IMR-90 (cell line): ENCODE measurements at regions not wholly inside any gene's neighbourhood (a gene's known extent, or its start where the extent isn't known, plus 50 kb on each side); places are given as distances from the start of the nearest gene placed in this dataset.

Experiments used
- ATAC-seq: fragments of 200-7000 bp; cut with Tn5 transposase; 2 replicates; pipeline ENCODE4 v1.9.1; 2020; ENCODE audit warnings: low read depth, mild to moderate bottlenecking, moderate library complexity
- BruUV-seq: library from RNA; stranded (reverse); fragments of 400-500 nt; replicated peaks from 2 replicates; lab custom pipeline; 2021; lab: Mats Ljungman, UMichigan
- CTCF ChIA-PET: fragments of 300-600 bp; formaldehyde crosslinking; extraction: SDS; loops from one replicate; lab custom pipeline; 2021; ENCODE audit warnings: antibody characterized with exemption; lab: Yijun Ruan, JAX
- POLR2A ChIA-PET: fragments of 300-600 bp; sonication (Branson Sonifier 250); formaldehyde crosslinking; loops from one replicate; lab custom pipeline; 2022; ENCODE audit warnings: antibody characterized with exemption; ENCODE audit not compliant: unreplicated experiment; lab: Charles Lee
- DNase-seq: peaks from one replicate; pipeline ENCODE4 v3.0.0; 2013
- H2AFZ ChIP-seq: replicated peaks from 2 replicates; pipeline ENCODE3; 2013; ENCODE audit warnings: low read length, mild to moderate bottlenecking; ENCODE audit not compliant: poor library complexity
- H2AK5ac ChIP-seq: 2 replicates; pipeline ENCODE4 v1.6.1; 2013; ENCODE audit warnings: low read depth, low read length, inconsistent platforms
- H2AK9ac ChIP-seq: replicated peaks from 2 replicates; pipeline ENCODE3; 2013; ENCODE audit warnings: mild to moderate bottlenecking, low read depth, low read length, moderate library complexity; ENCODE audit not compliant: poor library complexity
- H2BK120ac ChIP-seq: 2 replicates; pipeline ENCODE4 v1.6.1; 2013; ENCODE audit warnings: low read depth, low read length, inconsistent platforms
- H2BK15ac ChIP-seq: 3 replicates; pipeline ENCODE4 v1.6.1; 2013; ENCODE audit warnings: low read depth, low read length, inconsistent platforms
- H2BK20ac ChIP-seq: 2 replicates; pipeline ENCODE4 v1.6.1; 2013; ENCODE audit warnings: low read depth, mild to moderate bottlenecking, inconsistent platforms, low read length, moderate library complexity
- H2BK5ac ChIP-seq: 2 replicates; pipeline ENCODE4 v1.6.1; 2013; ENCODE audit warnings: mild to moderate bottlenecking, low read depth, low read length, inconsistent platforms; ENCODE audit not compliant: poor library complexity, severe bottlenecking
- H3K14ac ChIP-seq: replicated peaks from 2 replicates; pipeline ENCODE4 v1.6.1; 2013; ENCODE audit warnings: low read depth, low read length, inconsistent platforms
- H3K18ac ChIP-seq: 2 replicates; pipeline ENCODE4 v1.6.1; 2013; ENCODE audit warnings: low read depth, low read length, control low read depth
- H3K23ac ChIP-seq: 2 replicates; pipeline ENCODE4 v1.6.1; 2013; ENCODE audit warnings: low read depth, low read length, inconsistent platforms
- H3K27ac ChIP-seq: 2 replicates; pipeline ENCODE4 v1.5.1; 2013; ENCODE audit warnings: mild to moderate bottlenecking, control low read depth, low read length; ENCODE audit not compliant: insufficient read depth
- H3K27me3 ChIP-seq: 2 replicates; pipeline ENCODE4 v1.6.1; 2013; ENCODE audit warnings: low read length; ENCODE audit not compliant: control insufficient read depth, insufficient read depth
- H3K36me3 ChIP-seq: 2 replicates; pipeline ENCODE4 v1.6.1; 2013; ENCODE audit warnings: low read length, mixed read lengths; ENCODE audit not compliant: control insufficient read depth, insufficient read depth
- H3K4ac ChIP-seq: 2 replicates; pipeline ENCODE4 v1.6.1; 2013; ENCODE audit warnings: low read depth, low read length, inconsistent platforms
- H3K4me1 ChIP-seq: 2 replicates; pipeline ENCODE4 v1.6.1; 2013; ENCODE audit warnings: low read length, mixed read lengths; ENCODE audit not compliant: control insufficient read depth, insufficient read depth
- H3K4me2 ChIP-seq: 2 replicates; pipeline ENCODE4 v1.6.1; 2013; ENCODE audit warnings: low read depth, mild to moderate bottlenecking, control low read depth, low read length, moderate library complexity
- H3K4me3 ChIP-seq: 2 replicates; pipeline ENCODE4 v1.5.1; 2013; ENCODE audit warnings: low read depth, mild to moderate bottlenecking, control low read depth, low read length, moderate library complexity; ENCODE audit not compliant: insufficient read depth
- H3K56ac ChIP-seq: 2 replicates; pipeline ENCODE4 v1.6.1; 2013; ENCODE audit warnings: low read length, inconsistent platforms; ENCODE audit not compliant: insufficient read depth; ENCODE audit errors: extremely low read depth
- H3K79me1 ChIP-seq, 2 experiments: 2 replicates each; pipeline ENCODE4 v1.6.1; 2013; ENCODE audit warnings: low read length in 2 of 2, inconsistent platforms in 1 of 2, low read depth in 1 of 2
- H3K9ac ChIP-seq: 2 replicates; pipeline ENCODE4 v1.6.1; 2013; ENCODE audit warnings: low read depth, low read length, control low read depth
- H3K9me1 ChIP-seq: 2 replicates; pipeline ENCODE4 v1.6.1; 2013; ENCODE audit warnings: low read length, inconsistent platforms; ENCODE audit not compliant: insufficient read depth
- H3K9me3 ChIP-seq: 2 replicates; pipeline ENCODE4 v1.6.1; 2013; ENCODE audit warnings: low read length; ENCODE audit not compliant: control insufficient read depth, insufficient read depth
- H4K20me1 ChIP-seq: 2 replicates; pipeline ENCODE4 v1.6.1; 2013; ENCODE audit warnings: low read length, inconsistent platforms; ENCODE audit not compliant: insufficient read depth
- H4K5ac ChIP-seq: 2 replicates; pipeline ENCODE4 v1.6.1; 2013; ENCODE audit warnings: mild to moderate bottlenecking, low read depth, low read length, control low read depth
- H4K8ac ChIP-seq, 2 experiments: 2 replicates each; pipeline ENCODE4 v1.6.1; 2013; ENCODE audit warnings: low read depth in 2 of 2, low read length in 2 of 2, control low read depth in 1 of 2, inconsistent platforms in 1 of 2
- H4K91ac ChIP-seq: 2 replicates; pipeline ENCODE4 v1.6.1; 2013; ENCODE audit warnings: low read depth, low read length, inconsistent platforms; ENCODE audit not compliant: insufficient read depth
- BHLHE40 ChIP-seq: fragments of 150-350 bp; IDR thresholded peaks from 2 replicates; pipeline ENCODE4 v1.6.1; 2016; ENCODE audit warnings: mild to moderate bottlenecking, low read depth, low read length
- CEBPB ChIP-seq: IDR thresholded peaks from 2 replicates; pipeline ENCODE4 v1.6.1; 2012; ENCODE audit warnings: low read depth, low read length, improper control_type of control experiment
- FOS ChIP-seq: fragments of 150-350 bp; IDR thresholded peaks from 2 replicates; pipeline ENCODE4 v1.6.1; 2016; ENCODE audit warnings: low read depth, low read length
- MXI1 ChIP-seq: IDR thresholded peaks from 2 replicates; pipeline ENCODE4 v1.6.1; 2012; ENCODE audit warnings: low read depth, mild to moderate bottlenecking, low read length, moderate library complexity, borderline replicate concordance
- NFE2L2 ChIP-seq: fragments of 150-350 bp; IDR thresholded peaks from 2 replicates; pipeline ENCODE4 v1.6.1; 2016; ENCODE audit warnings: low read depth, mild to moderate bottlenecking, low read length
- WGBS, 2 experiments: methylation state at CpG; one replicate each; pipeline versions ENCODE4 v1.1.5 to v1.1.7; 2013; ENCODE audit warnings: missing lambda C conversion rate in 2 of 2; ENCODE audit not compliant: insufficient read length in 1 of 2; ENCODE audit errors: extremely low coverage in 2 of 2; 5-methylcytosine and 5-hydroxymethylcytosine counted together
- dilution Hi-C: fragments of 300-500 bp; cut with HindIII; formaldehyde crosslinking; loops from one replicate; pipeline ENCODE4 v1.14.3; 2018; ENCODE audit warnings: low sequenced_read_pairs; ENCODE audit not compliant: unreplicated experiment
- in situ Hi-C: fragments of 300-500 bp; cut with MboI; formaldehyde crosslinking; loops from 3 replicates; pipeline ENCODE4 v1.14.3; 2019; ENCODE audit warnings: low sequenced_read_pairs, inconsistent platforms, mixed read lengths
- intact Hi-C: fragments of 100-400 bp; cut with micrococcal nuclease; formaldehyde crosslinking; loops from 2 replicates; pipeline ENCODE4 v1.10.0; 2022

DNA sequence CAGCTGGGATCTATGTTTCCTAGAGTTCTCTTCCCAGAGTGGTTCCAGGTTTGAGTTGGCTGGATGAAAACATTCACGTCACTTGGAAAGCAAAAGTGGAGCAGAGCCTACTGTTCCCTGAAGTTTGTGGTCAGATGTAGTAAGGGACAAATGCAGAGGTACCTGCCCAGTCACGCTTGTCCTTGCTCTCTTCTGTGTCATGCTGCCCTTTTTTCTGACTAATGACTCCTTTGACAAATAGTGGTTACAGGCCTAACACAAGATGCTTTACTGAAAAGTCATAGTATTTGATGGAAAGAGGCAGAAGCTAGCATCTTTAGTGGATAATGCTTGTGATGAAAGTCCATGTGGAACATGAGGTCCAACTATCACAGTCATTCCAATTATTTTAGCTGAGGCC, 881.4 kb upstream of the B3GALT2 start:
- no peak overlapping the region for H2BK120ac ChIP-seq
- dilution Hi-C loops, result no loop called here
- H4K5ac ChIP-seq, result no peak overlapping the region

More for the DNA sequence above, 881.4 kb upstream of the B3GALT2 start:
- Histone ChIP-seq H3K79me1 (no peaks in the 10 kb centered on the region), H3K18ac (no peak overlapping the region), H3K14ac (no peak overlapping the region), H3K9me1 (no peaks in the 10 kb centered on the region), H3K27ac (no peak overlapping the region), H3K4me1 (no peaks in the 10 kb centered on the region), H3K9ac (no peak overlapping the region), H4K8ac (no peak overlapping the region), H2BK15ac (no peak overlapping the region), H4K20me1 (no peaks in the 10 kb centered on the region), H3K27me3 (no peaks in the 10 kb centered on the region), H2BK20ac (no peak overlapping the region), H3K56ac (no peak overlapping the region), H3K23ac (no peak overlapping the region), H2AK9ac (no peak overlapping the region), H4K91ac (no peak overlapping the region), H3K4me2 (no peak overlapping the region), H3K4ac (no peak overlapping the region), H3K9me3 (no peaks in the 10 kb centered on the region), H2BK5ac (no peak overlapping the region), H2AK5ac (no peak overlapping the region), H3K4me3 (no peak overlapping the region), H3K36me3 (no peaks in the 10 kb centered on the region), H2AFZ (no peak overlapping the region)
- no peak for DNase-seq
- CTCF ChIA-PET, result interaction anchor here (0.6 kb wide), 1 partner anchor 1703 kb away, joined by 3 read pairs; no protein-coding TSS in a partner anchor
- BruUV-seq, result no TSS peak
- POLR2A ChIA-PET, result no interaction called here
- in situ Hi-C loops, result no loop called here
- no peak for ATAC-seq
- no peak for TF ChIP-seq NFE2L2
- no peak for TF ChIP-seq BHLHE40
- no peak for TF ChIP-seq MXI1
- no peak for TF ChIP-seq FOS
- no peak for TF ChIP-seq CEBPB
- intact Hi-C loops, result no loop called here
- no CpG with 5 or more reads among the region's 2 CpGs for WGBS, 2 experiments
